ENCODE measurements at regions not wholly inside any gene's neighbourhood (a gene's known extent, or its start where the extent isn't known, plus 50 kb on each side); places are given as distances from the start of the nearest gene placed in this dataset.

DNA sequence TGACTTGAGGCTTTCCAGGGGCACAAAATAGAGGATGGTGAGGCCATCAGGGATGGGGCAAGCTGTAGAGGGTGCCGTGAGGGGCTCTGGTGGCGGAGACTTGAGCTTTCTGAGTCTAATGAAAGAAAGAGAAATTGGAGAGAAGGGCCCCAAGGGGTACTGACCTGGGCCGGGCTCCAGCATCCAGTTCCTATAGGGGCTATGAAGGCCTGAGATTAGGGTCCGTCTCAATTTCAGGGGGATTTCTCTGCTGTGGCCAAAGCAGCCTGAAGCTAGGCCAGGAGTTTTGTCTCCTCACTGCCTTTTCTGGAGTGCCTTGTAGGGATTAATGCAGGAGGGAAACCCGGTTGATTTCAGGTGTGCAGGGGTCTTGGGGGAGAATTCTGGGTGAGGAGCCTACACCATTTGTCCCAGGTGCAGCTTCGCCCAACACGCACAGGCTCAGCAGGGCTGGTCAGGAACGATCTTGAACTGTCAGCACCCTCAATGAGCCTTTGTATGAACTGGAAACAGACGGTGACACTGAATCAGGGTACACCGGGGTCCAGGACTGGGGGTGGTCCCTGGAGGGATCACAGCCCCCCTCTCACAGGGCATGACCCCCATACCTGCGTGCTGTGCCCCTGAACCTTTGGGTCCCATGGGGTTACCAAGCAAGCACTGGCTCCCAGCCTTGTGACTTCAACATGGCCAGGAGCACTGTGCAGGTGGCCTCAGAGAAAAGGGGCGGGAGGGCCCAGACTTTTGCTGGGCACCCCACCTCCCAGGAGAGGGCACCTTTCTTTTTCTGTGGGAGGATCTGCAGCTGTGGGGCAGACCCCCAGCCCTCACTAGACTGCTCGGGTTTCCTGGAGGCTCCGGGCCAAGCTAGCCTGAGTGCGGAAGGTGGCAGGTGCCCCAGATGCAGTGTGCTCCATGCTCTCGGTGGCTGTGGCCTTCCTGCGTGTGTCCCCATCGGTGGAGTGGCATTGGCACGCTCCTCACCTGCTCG, 122.9 kb upstream of the RET start:
- TF ChIP-seq, protein P1, sequence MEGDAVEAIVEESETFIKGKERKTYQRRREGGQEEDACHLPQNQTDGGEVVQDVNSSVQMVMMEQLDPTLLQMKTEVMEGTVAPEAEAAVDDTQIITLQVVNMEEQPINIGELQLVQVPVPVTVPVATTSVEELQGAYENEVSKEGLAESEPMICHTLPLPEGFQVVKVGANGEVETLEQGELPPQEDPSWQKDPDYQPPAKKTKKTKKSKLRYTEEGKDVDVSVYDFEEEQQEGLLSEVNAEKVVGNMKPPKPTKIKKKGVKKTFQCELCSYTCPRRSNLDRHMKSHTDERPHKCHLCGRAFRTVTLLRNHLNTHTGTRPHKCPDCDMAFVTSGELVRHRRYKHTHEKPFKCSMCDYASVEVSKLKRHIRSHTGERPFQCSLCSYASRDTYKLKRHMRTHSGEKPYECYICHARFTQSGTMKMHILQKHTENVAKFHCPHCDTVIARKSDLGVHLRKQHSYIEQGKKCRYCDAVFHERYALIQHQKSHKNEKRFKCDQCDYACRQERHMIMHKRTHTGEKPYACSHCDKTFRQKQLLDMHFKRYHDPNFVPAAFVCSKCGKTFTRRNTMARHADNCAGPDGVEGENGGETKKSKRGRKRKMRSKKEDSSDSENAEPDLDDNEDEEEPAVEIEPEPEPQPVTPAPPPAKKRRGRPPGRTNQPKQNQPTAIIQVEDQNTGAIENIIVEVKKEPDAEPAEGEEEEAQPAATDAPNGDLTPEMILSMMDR (conservative IDR thresholded peaks at IDR 0.05 in 1 of 2, IDR thresholded peaks at IDR 0.05 in 1 of 2; ENCODE audit: low read depth in 1 of 2, low read length in 2 of 2), result no peak
- no peak for TF ChIP-seq EZH2 (IDR thresholded peaks at IDR 0.05; ENCODE audit: low read length, missing control alignments)
